Stimulated activated CD4-positive, alpha-beta T cell treated with anti-CD3 and anti-CD28 coated beads, Interleukin-12 subunit alpha, Interleukin-12 subunit beta, amount 100 ng/mL, for 4 hours (primary cell): ENCODE measurements at regions not wholly inside any gene's neighbourhood (a gene's known extent, or its start where the extent isn't known, plus 50 kb on each side); places are given as distances from the start of the nearest gene placed in this dataset.
"Not testable (repeated sequence)": the region's sequence is repeated elsewhere in the genome, so short reads cannot be mapped to it uniquely, and the experiment has no call there.

Experiments
- DNase-seq: peaks from one replicate; pipeline ENCODE4 v3.0.0-alpha.2; 2020

- no peak for DNase-seq
Observed at GRCh38 chr1:234957330-234958065, 171.1 kb downstream of the TOMM20 start.

- no peak for DNase-seq
Observed at GRCh38 chr1:234956821-234957329, 171.8 kb downstream of the TOMM20 start.

DNA sequence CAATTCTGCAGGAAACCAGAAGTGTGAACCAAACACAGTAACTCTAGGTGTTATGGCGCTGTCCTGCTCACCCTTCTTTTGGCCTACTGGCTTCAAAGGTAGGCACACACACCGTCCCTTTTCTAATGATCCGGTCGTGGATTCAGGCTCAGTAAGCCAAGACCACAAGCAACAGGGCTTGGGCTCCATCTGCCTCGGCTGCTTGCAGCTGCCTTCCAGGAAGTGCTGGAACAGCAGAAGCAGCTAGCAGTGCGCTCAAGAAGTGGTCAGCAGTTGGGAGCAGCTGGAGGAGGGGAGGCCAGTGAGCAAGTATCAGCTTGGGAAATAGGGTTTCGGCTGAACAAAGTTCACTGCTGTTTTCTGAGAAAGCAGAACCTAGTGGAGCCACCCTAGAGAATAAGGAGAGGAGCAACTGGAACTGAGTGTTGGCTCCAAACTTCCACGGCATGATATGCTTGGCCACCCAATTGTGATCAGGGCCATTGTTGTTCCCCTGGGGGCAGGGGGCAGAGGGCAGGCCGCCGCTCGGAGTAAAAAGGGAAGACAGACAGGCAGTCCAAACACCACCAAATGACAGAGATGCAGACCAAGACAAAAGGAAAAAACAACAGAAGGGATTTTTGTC lies 173.4 kb downstream of the TOMM20 start:
- DNase-seq: no peak

DNA sequence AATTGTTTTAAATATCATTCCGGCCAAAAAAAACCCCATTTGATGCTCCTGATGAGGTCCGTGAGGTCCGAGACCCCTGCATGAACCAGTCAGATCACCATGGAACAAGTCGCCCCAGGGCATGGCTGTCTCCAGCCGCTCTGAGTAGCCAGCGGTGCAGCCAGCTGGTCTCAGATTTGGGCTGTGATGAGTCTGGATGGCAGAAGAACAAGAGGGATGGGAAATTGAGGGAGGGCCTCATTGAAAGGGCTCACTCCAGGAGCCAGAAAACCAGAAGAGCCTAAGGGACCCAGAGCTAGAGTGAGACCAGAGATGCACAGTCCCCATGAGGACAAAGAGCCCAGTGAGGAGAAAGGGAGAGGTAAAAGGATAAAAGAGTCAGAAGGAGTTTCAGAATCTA lies 174.0 kb downstream of the TOMM20 start:
- DNase-seq: no peak

DNA sequence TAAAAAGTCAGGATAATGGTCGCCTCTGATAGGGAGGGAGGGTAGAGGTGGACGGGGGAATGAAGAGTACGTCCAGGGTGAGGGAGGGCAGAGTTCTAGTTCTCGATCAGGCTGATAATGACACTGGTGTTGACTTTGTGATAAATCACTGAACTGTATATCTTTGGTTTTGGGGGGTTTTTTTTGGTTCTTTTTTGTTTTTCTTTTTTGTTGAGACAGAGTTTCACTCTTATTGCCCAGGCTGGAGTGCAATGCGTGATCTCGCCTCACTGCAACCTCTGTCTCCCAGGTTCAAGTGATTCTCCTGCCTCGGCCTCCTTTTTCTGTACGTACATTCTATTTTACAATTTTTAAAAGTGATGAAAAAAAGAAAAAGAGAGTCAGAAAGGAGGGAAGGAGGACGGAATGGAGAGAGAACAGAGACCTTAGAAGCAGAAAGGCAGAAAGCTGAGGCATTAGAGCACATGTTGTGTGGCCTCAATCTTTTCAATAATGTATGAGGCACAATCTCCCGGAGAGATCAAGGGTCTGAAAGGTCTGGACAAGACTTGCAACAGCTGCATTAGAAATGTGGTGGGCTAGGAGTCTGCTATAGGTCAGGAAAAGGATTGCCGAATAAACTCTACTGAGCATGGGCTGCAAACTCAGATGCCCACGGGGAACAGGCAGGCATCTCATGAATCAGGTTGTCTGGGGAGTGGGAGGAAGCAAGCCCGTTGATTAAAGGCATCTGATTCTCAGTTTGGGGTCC lies 174.8 kb downstream of the TOMM20 start:
- DNase-seq: no peak

DNA sequence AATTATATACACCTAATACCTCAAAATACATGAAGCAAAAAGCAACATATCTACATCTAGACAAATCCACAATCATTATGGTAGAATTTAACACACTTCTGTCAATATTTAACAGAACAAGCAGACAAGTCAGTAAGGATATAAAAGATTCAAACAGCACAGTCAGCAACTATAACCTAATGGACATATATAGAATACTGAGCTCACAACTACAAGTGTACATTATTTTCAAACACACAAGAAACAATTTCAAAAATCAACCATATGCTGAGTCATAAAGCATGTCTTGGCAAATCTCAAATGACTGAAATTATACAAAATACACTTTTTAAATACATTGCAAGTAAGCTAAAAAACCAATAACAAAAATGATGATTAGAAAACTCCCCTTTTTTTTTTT lies 178.0 kb downstream of the TOMM20 start:
- DNase-seq: no peak

DNA sequence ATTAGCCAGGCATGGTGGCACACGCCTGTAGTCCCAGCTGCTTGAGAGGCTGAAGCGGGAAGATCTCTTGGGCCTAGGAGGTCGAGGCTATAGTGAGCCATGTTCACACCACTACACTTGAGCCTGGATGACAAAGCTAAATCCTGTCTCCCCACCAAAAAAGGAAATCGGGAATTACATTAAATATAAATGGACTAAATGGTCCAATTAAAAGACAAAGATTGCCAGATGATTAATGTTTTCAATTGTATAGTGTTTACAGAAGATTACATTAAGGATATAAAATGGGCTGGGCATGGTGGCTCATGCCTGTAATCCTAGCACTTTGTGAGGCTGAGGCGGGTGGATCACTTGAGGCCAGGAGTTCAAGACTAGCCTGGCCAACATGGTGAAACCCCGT lies 179.1 kb downstream of the TOMM20 start:
- DNase-seq: not testable (repeated sequence)

DNA sequence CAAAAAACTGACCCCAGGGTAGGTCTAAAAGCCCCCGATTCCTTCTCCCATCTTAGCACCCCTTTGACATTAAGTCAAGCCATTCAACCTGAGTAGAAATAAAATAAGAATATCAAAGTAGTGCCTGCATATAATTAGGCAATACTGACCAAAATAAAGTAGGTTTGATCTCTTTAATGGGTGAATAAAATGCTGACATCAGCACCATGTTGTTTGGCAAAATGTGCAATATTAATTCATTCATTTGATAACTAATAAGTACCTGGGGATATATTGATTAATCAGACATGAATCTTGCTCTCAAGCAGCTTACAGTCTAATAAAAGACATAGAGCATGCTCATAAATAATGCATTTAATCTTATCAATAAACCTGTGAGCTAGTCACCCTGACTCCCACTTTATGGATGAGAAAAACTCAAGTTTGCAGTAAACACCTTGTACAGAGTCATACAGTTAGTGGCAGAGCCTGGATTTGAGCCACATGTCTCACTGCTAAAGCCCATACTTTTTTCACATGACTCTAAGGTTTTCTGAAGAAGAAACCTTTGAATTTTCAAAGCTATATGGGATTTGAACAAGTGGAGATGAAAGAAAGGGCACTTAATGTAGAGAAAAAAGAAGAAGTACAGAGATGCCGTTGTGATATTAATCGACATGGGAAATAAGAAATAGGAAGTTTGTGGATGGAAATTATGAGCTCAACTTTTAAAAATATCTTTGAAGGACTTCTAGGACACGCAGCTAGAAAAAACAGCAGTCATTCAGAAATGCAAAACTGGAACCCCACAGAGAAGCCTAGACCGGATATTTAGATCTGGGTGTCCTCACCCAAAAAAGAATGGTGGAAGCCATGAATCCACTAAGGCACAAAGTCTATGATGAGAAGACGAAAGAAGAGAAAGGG lies 183.9 kb downstream of the TOMM20 start:
- DNase-seq: no peak

- DNase-seq: no peak
Observed at GRCh38 chr1:234943836-234944402, 184.7 kb downstream of the TOMM20 start.

- no peak for DNase-seq
Observed at GRCh38 chr1:234942879-234943506, 185.6 kb downstream of the TOMM20 start.

DNA sequence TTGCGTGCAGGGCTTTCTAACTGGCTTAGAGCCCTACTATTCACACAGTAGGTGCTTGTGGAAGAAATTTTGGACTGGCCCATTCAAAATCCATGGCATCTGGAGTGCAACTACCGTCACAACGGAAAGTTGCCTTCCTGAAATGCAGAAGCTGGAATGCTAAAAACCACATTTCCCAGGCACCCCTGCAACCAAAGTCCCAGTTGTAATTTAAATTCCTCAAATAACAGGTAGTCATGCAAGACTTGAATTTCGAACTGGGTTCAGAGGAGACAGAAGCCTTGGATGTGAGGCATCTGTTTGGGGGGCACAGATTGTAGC lies 186.7 kb downstream of the TOMM20 start:
- no peak for DNase-seq

GRCh38 chr1:234941321-234942011 lies 187.2 kb downstream of the TOMM20 start:
- DNase-seq: no peak

DNA sequence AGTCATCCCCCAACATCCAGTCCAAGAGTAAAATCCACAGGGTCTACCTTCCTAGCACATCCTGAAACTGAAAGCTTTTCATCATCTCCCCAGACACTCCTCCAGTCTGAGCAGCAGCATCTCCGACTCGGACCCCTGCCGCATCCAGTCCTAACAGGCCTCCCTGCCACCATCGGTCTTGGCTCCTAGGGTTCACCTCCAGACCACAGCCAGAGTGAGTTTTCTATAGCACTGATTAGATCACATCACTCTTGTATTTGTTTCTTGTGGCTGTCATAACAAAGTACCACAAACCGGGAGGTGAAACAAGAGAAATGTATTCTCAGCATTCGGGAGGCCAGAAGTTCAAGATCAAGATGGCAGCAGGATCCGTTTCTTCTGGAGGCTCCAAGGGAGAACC lies 187.8 kb downstream of the TOMM20 start:
- no peak for DNase-seq

DNA sequence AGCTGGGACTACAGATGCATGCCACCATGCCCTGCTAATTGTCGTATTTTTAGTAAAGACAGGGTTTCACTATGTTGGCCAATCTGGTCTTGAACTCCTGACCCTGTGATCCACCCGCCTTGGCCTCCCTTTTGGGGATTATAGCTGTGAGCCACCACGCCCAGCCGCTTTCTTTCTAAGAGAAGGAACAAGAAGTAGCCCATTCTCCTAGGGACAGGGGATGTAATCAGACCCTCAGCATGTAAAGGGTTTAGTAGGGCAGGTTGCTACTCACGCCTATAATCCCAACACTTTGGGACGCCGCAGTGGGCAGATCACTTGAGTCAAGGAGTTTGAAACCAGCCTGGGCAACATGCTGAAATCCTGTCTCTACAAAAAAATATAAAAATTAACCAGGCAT lies 189.7 kb downstream of the TOMM20 start:
- no peak for DNase-seq

- DNase-seq: no peak
Observed at GRCh38 chr1:234938135-234938534, 190.5 kb downstream of the TOMM20 start.

DNA sequence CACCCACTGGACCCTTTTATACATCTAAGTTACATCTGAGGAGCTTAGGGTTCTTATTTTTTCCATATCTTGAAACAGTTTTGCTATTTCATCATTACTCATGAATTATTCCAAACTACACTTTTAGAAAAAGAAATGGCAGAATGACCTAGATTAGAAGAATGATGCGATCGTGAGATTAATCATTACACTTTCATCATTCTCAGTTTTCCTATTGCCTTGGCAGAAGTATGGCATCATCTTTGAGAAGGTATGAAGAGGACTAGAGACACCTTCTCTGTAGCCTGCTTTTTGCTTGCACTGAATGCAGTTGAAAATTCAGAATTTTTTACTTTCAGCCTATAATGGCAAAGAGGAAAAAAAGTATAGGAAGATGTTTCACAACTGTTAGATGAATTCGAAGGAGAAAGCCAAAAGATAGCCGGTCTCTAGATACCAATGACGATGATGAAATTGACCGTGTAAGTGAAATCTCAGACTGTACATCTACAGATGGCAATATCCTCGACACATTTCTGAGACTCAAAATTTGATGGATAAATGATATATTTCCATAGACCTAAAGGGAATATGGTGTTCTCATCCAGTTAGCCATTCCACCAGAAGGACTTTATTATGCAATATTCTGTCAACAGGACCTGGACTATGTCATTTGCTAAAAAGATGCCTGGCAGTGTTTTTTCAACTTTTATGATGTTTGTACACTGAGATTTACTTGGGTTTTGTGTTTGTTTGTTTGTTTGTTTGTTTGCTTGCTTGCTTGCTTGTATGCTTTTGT lies 191.8 kb downstream of the TOMM20 start:
- DNase-seq: no peak

DNA sequence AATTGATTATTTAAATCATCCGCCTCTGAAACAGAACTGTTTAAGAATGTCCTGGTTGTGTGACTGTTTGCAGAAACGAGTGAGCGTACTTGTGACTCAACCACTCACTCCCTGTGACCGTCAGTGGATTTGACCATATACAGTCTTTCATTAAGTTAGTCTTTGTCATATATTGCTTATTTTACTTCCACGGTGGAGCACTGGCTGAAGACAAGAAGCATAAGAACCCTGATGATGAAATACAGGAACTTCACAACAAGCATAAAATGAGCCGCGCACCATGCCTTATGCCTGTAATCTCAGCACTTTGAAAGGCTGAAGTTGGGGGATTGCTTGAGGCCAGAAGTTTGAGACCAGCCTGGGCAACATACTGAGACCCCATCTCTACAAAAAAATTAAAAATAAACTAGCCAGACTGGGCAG lies 194.0 kb downstream of the TOMM20 start:
- DNase-seq: no peak

DNA sequence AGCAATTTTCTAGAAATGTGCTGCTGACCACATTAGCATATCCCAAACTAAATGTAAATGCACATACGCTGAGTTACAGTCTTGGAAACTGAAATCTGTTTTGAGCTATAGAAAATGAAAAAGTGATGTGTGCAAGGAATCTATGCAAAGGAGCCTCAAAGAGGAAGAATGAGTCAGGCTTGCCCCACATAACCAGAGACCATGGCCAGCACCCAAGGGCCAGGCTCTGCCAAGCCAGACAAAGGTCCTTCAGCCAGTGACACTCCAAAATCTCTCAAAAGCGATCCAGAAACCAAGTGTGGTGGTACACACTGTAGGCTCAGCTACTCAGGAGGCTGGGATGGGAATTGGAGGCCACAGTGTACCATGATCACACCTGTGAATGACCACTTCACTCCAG lies 195.2 kb downstream of the TOMM20 start:
- no peak for DNase-seq

DNA sequence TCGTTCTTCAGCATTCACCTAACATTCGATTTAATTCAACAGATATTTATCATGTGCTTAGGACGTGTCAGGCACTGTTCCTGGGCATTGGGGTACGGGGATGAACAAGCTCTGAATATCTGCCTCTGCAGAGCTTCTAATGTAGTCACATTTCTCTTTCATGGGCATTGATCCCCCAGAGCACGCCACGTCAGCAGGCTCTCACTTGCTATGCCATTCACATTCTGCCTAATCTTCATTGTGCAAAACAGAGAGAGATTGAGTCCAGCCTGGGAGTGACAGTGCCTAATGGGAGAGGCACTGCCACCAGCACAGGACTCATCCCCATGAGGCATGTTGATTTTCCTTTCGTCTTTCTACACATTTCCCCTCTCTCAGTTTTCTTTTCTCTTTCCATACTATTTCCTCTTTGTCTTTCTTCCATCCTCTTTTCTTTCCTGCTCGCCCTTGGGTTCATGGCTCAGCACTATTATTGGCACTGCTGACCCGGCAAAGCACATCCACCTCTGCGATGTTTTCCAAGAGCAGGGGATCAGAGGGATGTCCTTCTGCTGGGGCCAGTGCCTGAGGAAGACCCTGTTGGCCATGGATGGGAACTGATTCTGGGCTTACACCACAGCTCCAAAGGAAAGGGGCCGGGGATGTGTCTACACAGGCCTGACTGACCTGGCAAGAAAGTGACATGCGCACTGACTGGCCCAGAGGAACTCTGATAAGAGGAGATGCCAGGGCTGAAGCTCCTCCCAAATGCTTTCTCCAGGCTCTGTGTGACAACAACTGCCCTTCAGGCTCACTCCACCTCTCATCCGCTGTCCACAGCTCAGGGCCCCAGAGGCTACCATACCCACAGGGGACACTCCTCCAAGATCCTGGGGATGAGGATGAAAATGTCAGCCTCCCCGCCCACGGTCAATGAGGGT lies 195.9 kb downstream of the TOMM20 start:
- DNase-seq: no peak
